ENCODE measurements at regions not wholly inside any gene's neighbourhood (a gene's known extent, or its start where the extent isn't known, plus 50 kb on each side); places are given as distances from the start of the nearest gene placed in this dataset.

DNA sequence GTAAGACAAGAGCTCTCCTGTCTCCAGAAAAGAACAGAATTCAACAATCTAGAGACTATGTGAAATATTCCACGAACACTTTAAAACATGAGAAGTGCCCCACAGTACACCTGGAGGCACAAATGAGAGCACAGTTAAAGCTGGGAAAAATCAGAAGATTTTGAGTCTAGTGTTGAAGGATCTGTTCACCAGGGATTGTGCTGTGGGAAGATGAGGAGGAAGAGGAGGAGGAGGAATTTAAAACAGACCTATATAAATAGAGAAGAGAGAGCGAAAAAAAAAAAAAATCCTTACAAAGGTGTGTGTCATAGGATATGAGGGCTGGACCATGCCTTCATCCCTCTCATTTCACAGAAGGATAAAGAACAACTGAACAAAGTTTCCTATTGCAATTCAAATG, 361.0 kb upstream of the SEMA6D start:
- TF ChIP-seq, protein P1, sequence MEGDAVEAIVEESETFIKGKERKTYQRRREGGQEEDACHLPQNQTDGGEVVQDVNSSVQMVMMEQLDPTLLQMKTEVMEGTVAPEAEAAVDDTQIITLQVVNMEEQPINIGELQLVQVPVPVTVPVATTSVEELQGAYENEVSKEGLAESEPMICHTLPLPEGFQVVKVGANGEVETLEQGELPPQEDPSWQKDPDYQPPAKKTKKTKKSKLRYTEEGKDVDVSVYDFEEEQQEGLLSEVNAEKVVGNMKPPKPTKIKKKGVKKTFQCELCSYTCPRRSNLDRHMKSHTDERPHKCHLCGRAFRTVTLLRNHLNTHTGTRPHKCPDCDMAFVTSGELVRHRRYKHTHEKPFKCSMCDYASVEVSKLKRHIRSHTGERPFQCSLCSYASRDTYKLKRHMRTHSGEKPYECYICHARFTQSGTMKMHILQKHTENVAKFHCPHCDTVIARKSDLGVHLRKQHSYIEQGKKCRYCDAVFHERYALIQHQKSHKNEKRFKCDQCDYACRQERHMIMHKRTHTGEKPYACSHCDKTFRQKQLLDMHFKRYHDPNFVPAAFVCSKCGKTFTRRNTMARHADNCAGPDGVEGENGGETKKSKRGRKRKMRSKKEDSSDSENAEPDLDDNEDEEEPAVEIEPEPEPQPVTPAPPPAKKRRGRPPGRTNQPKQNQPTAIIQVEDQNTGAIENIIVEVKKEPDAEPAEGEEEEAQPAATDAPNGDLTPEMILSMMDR (IDR thresholded peaks at IDR 0.05) = no peak
- TF ChIP-seq POLR2A (IDR thresholded peaks at IDR 0.05) (no peak), EP300 (IDR thresholded peaks at IDR 0.05) (no peak)
